ENCODE measurements at regions not wholly inside any gene's neighbourhood (a gene's known extent, or its start where the extent isn't known, plus 50 kb on each side); places are given as distances from the start of the nearest gene placed in this dataset.

DNA sequence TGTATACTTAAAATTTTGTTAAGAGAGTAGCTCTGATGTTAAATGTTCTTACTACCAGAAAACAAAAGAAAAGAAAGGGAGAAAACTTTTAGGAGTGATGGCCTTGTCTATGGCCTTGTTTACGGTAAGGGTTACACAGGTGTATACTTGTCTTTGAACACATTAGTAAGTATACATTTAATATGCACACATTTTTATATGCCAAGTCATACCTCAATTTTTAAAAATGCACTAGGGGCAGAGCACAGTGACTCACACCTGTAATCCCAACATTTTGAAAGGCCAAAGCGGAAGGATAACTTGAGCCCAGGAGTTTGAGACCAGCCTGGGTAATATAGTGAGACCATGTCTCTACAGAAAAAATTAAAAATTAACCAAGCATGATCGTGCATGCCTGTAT lies 166.7 kb upstream of the SNX2 start:
- TF ChIP-seq, protein P1, sequence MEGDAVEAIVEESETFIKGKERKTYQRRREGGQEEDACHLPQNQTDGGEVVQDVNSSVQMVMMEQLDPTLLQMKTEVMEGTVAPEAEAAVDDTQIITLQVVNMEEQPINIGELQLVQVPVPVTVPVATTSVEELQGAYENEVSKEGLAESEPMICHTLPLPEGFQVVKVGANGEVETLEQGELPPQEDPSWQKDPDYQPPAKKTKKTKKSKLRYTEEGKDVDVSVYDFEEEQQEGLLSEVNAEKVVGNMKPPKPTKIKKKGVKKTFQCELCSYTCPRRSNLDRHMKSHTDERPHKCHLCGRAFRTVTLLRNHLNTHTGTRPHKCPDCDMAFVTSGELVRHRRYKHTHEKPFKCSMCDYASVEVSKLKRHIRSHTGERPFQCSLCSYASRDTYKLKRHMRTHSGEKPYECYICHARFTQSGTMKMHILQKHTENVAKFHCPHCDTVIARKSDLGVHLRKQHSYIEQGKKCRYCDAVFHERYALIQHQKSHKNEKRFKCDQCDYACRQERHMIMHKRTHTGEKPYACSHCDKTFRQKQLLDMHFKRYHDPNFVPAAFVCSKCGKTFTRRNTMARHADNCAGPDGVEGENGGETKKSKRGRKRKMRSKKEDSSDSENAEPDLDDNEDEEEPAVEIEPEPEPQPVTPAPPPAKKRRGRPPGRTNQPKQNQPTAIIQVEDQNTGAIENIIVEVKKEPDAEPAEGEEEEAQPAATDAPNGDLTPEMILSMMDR (conservative IDR thresholded peaks at IDR 0.05), result no peak
- no peak for TF ChIP-seq ZFX (IDR thresholded peaks at IDR 0.05)
